Lower leg skin (tissue), 4 donors: ENCODE measurements at regions not wholly inside any gene's neighbourhood (a gene's known extent, or its start where the extent isn't known, plus 50 kb on each side); places are given as distances from the start of the nearest gene placed in this dataset.

Experiments used
- DNase-seq, 2 donors: peaks; one replicate each; pipeline ENCODE4 v3.0.0-alpha.2; 2019; ENCODE audit warnings: low spot score in 2 of 2
- H3K4me3 ChIP-seq: fragments of 200-600 bp; sonication (generic); 2 replicates; pipeline ENCODE4 v1.5.1; 2017; ENCODE audit warnings: mild to moderate bottlenecking, low read depth; ENCODE audit not compliant: poor library complexity, severe bottlenecking
- POLR2A ChIP-seq, 2 donors: fragments of 450-650 bp; IDR thresholded peaks; one replicate each; pipeline ENCODE4 v1.6.1; 2016 to 2017; ENCODE audit warnings: antibody characterized with exemption in 2 of 2, mild to moderate bottlenecking in 1 of 2, moderate library complexity in 1 of 2
- WGBS, 2 donors: methylation state at CpG; one replicate each; pipeline ENCODE4 v1.1.5; 2018; 5-methylcytosine and 5-hydroxymethylcytosine counted together
- intact Hi-C: fragments of 100-400 bp; cut with DNase I; formaldehyde crosslinking; loops from one replicate; pipeline ENCODE4 v1.15.0; 2023; ENCODE audit warnings: low total_unique reads
- TF ChIP-seq, protein P1 (sequence below), 3 donors: fragments of 450-650 bp; IDR thresholded peaks; one replicate each; pipeline ENCODE4 v1.5.1; 2016; ENCODE audit warnings: antibody characterized with exemption in 3 of 3, mild to moderate bottlenecking in 3 of 3, moderate library complexity in 2 of 3

DNA sequence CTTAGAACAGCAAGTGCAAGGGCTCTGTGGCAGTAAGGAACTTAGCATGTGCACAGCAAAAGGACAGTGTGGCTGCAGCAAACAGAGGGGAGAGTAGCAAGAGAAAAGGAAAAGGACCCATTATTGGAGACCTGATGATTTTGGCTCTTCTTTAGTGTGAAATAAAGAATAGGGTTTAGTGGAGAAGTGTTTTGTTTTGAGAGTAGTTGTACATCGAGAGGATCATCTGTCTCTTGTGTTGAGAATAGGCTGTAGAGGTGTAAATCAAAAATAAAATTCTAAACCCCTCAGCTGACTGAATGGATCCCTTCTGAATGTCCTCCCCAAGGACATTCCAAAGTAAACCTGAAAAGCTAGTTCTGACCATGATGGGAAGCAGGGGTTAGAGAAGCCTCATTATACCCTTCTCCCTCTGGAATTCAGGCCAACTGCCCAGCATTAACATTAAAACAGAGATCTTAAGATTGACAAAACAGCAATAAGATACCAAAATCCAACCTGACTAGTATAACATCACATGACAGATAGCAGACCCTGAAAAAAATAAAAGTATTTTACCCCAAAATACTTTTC lies 73.6 kb upstream of the OBI1 start:
- TF ChIP-seq, protein P1, sequence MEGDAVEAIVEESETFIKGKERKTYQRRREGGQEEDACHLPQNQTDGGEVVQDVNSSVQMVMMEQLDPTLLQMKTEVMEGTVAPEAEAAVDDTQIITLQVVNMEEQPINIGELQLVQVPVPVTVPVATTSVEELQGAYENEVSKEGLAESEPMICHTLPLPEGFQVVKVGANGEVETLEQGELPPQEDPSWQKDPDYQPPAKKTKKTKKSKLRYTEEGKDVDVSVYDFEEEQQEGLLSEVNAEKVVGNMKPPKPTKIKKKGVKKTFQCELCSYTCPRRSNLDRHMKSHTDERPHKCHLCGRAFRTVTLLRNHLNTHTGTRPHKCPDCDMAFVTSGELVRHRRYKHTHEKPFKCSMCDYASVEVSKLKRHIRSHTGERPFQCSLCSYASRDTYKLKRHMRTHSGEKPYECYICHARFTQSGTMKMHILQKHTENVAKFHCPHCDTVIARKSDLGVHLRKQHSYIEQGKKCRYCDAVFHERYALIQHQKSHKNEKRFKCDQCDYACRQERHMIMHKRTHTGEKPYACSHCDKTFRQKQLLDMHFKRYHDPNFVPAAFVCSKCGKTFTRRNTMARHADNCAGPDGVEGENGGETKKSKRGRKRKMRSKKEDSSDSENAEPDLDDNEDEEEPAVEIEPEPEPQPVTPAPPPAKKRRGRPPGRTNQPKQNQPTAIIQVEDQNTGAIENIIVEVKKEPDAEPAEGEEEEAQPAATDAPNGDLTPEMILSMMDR (IDR thresholded peaks at IDR 0.05): no peak
- no peak for TF ChIP-seq POLR2A (IDR thresholded peaks at IDR 0.05)
- WGBS, 2 donors: 48 to 61% methylated on average over 1 of the region's 1 CpG

DNA sequence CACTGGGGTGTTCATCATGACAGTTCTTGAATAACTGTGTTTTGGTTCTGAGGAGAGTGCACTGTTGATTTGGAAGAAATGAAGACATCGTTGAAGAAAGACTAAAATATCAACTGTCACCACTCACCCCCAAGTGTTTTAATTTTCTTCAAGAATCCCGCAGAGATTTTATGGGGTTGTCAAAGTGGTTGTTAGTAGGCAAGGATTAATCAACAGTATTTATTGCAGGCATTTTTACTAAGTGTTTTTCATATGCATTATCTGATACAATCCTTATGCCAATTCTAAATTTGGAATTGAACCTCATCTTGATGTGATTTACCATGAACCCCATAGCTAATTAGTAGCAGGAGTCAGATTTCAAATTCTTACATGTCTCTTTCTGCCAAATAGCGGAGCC lies 63.7 kb upstream of the OBI1 start:
- DNase-seq: no peak
- WGBS, 2 donors: 37 to 44% methylated on average over 3 of the region's 3 CpGs
- intact Hi-C loops: no loop called here
- TF ChIP-seq, protein P1 (IDR thresholded peaks at IDR 0.05): no peak
- TF ChIP-seq POLR2A (IDR thresholded peaks at IDR 0.05): no peak
- H3K4me3 ChIP-seq: no peak overlapping the region

More for the DNA sequence above, 73.6 kb upstream of the OBI1 start:
- no peak overlapping the region for H3K4me3 ChIP-seq
- intact Hi-C loops: no loop called here
- DNase-seq: no peak

DNA sequence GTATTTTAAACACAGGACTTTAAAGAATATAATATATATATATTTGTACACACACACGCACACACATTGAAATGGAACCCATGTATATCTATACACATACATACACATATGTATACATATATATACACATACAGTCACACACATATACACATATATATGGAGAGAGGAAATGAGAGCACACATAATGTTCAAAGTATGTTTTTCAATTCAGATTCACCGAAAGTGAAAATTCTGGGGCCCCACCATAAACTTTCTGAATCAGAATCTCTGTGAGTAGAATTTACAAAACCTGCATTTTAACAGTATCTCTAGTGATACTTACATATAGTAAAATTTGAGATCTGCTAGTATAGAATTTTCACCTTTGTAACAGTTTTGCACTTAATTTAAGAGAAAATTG lies 60.4 kb upstream of the OBI1 start:
- DNase-seq: no peak
- intact Hi-C loops: no loop called here
- no peak overlapping the region for H3K4me3 ChIP-seq
- TF ChIP-seq POLR2A (IDR thresholded peaks at IDR 0.05): no peak
- TF ChIP-seq, protein P1 (IDR thresholded peaks at IDR 0.05): no peak
- WGBS, 2 donors: 97 to 98% methylated on average over 2 of the region's 2 CpGs

DNA sequence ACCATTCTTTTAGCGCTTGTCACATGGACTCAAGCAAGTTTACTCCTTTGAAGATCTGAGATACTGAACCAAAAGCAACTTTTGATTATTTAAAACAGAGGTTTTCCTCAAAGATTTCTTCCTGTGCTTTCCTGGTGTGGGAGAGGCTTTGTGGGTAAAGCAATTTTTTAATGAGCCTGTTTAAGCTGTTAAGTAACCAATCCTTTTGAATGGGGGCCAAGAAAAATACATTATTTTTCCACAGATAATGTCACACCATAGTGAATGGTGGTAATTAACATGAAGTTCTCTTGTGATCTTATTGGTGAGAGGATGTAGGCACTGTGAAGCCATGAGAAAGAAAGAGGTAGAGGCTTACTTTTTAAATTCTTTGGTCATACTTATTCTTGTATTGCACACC lies 55.8 kb upstream of the OBI1 start:
- DNase-seq: no peak
- intact Hi-C loops: no loop called here
- TF ChIP-seq, protein P1 (IDR thresholded peaks at IDR 0.05): no peak
- 60 to 86% methylated on average over 1 of the region's 1 CpG for WGBS, 2 donors
- H3K4me3 ChIP-seq: no peak overlapping the region

DNA sequence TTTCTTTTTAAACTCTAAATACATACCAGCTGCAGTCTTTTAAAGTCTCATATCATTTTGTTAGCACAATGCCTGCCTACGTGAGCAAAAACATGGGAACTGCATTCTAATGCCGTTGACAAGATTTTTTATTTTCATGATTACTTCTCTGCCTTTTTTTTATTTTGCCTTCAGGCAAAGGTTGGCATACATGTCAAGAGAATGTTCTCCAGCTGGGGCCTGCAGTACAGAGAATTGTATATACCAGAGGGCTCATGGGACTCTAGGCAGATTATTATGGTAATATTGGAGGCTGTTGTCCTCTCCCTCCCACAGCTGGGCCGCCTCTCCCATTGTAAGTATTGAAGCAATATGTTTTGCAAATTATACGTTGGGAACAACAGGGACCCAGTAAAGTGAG lies 53.9 kb upstream of the OBI1 start:
- intact Hi-C loops: no loop called here
- TF ChIP-seq POLR2A (IDR thresholded peaks at IDR 0.05): no peak
- TF ChIP-seq, protein P1 (IDR thresholded peaks at IDR 0.05): no peak
- no peak for DNase-seq
- H3K4me3 ChIP-seq: no peak overlapping the region
- WGBS, 2 donors: 23 to 27% methylated on average over 4 of the region's 4 CpGs

DNA sequence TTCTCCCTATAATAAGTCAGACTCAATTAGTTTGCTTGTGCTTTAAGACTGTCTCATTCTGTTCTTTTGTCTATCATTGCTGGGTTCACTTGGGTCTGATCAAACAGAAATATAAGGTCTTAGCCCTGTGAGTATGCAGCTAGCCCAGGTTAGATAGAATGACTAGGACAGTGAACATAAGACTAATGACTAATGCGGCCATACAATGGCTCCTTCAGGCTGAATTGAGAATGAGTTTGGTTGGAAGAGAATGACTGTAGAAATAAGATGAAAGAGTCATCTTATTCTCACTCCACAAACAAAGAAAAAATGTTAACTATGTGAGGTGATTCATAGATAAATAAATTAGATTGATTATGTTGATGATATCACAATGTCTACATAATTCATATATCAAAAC lies 50.1 kb upstream of the OBI1 start:
- 91 to 97% methylated on average over 1 of the region's 1 CpG for WGBS, 2 donors
- DNase-seq: no peak
- intact Hi-C loops: no loop called here
- H3K4me3 ChIP-seq: no peak overlapping the region
- TF ChIP-seq, protein P1 (IDR thresholded peaks at IDR 0.05): no peak
- no peak for TF ChIP-seq POLR2A (IDR thresholded peaks at IDR 0.05)
